IMR-90 (cell line): ENCODE measurements at regions not wholly inside any gene's neighbourhood (a gene's known extent, or its start where the extent isn't known, plus 50 kb on each side); places are given as distances from the start of the nearest gene placed in this dataset.

ENCODE experiments used
- ATAC-seq: fragments of 200-7000 bp; cut with Tn5 transposase; 2 replicates; pipeline ENCODE4 v1.9.1; 2020; ENCODE audit warnings: low read depth, mild to moderate bottlenecking, moderate library complexity
- BruUV-seq: library from RNA; stranded (reverse); fragments of 400-500 nt; replicated peaks from 2 replicates; lab custom pipeline; 2021; lab: Mats Ljungman, UMichigan
- CTCF ChIA-PET: fragments of 300-600 bp; formaldehyde crosslinking; extraction: SDS; loops from one replicate; lab custom pipeline; 2021; ENCODE audit warnings: antibody characterized with exemption; lab: Yijun Ruan, JAX
- POLR2A ChIA-PET: fragments of 300-600 bp; sonication (Branson Sonifier 250); formaldehyde crosslinking; loops from one replicate; lab custom pipeline; 2022; ENCODE audit warnings: antibody characterized with exemption; ENCODE audit not compliant: unreplicated experiment; lab: Charles Lee
- DNase-seq: peaks from one replicate; pipeline ENCODE4 v3.0.0; 2013
- H2AFZ ChIP-seq: replicated peaks from 2 replicates; pipeline ENCODE3; 2013; ENCODE audit warnings: low read length, mild to moderate bottlenecking; ENCODE audit not compliant: poor library complexity
- H2AK5ac ChIP-seq: 2 replicates; pipeline ENCODE4 v1.6.1; 2013; ENCODE audit warnings: low read depth, low read length, inconsistent platforms
- H2AK9ac ChIP-seq: replicated peaks from 2 replicates; pipeline ENCODE3; 2013; ENCODE audit warnings: mild to moderate bottlenecking, low read depth, low read length, moderate library complexity; ENCODE audit not compliant: poor library complexity
- H2BK120ac ChIP-seq: 2 replicates; pipeline ENCODE4 v1.6.1; 2013; ENCODE audit warnings: low read depth, low read length, inconsistent platforms
- H2BK15ac ChIP-seq: 3 replicates; pipeline ENCODE4 v1.6.1; 2013; ENCODE audit warnings: low read depth, low read length, inconsistent platforms
- H2BK20ac ChIP-seq: 2 replicates; pipeline ENCODE4 v1.6.1; 2013; ENCODE audit warnings: low read depth, mild to moderate bottlenecking, inconsistent platforms, low read length, moderate library complexity
- H2BK5ac ChIP-seq: 2 replicates; pipeline ENCODE4 v1.6.1; 2013; ENCODE audit warnings: mild to moderate bottlenecking, low read depth, low read length, inconsistent platforms; ENCODE audit not compliant: poor library complexity, severe bottlenecking
- H3K14ac ChIP-seq: replicated peaks from 2 replicates; pipeline ENCODE4 v1.6.1; 2013; ENCODE audit warnings: low read depth, low read length, inconsistent platforms
- H3K18ac ChIP-seq: 2 replicates; pipeline ENCODE4 v1.6.1; 2013; ENCODE audit warnings: low read depth, low read length, control low read depth
- H3K23ac ChIP-seq: 2 replicates; pipeline ENCODE4 v1.6.1; 2013; ENCODE audit warnings: low read depth, low read length, inconsistent platforms
- H3K27ac ChIP-seq: 2 replicates; pipeline ENCODE4 v1.5.1; 2013; ENCODE audit warnings: mild to moderate bottlenecking, control low read depth, low read length; ENCODE audit not compliant: insufficient read depth
- H3K27me3 ChIP-seq: 2 replicates; pipeline ENCODE4 v1.6.1; 2013; ENCODE audit warnings: low read length; ENCODE audit not compliant: control insufficient read depth, insufficient read depth
- H3K36me3 ChIP-seq: 2 replicates; pipeline ENCODE4 v1.6.1; 2013; ENCODE audit warnings: low read length, mixed read lengths; ENCODE audit not compliant: control insufficient read depth, insufficient read depth
- H3K4ac ChIP-seq: 2 replicates; pipeline ENCODE4 v1.6.1; 2013; ENCODE audit warnings: low read depth, low read length, inconsistent platforms
- H3K4me1 ChIP-seq: 2 replicates; pipeline ENCODE4 v1.6.1; 2013; ENCODE audit warnings: low read length, mixed read lengths; ENCODE audit not compliant: control insufficient read depth, insufficient read depth
- H3K4me2 ChIP-seq: 2 replicates; pipeline ENCODE4 v1.6.1; 2013; ENCODE audit warnings: low read depth, mild to moderate bottlenecking, control low read depth, low read length, moderate library complexity
- H3K4me3 ChIP-seq: 2 replicates; pipeline ENCODE4 v1.5.1; 2013; ENCODE audit warnings: low read depth, mild to moderate bottlenecking, control low read depth, low read length, moderate library complexity; ENCODE audit not compliant: insufficient read depth
- H3K56ac ChIP-seq: 2 replicates; pipeline ENCODE4 v1.6.1; 2013; ENCODE audit warnings: low read length, inconsistent platforms; ENCODE audit not compliant: insufficient read depth; ENCODE audit errors: extremely low read depth
- H3K79me1 ChIP-seq, 2 experiments: 2 replicates each; pipeline ENCODE4 v1.6.1; 2013; ENCODE audit warnings: low read length in 2 of 2, inconsistent platforms in 1 of 2, low read depth in 1 of 2
- H3K9ac ChIP-seq: 2 replicates; pipeline ENCODE4 v1.6.1; 2013; ENCODE audit warnings: low read depth, low read length, control low read depth
- H3K9me1 ChIP-seq: 2 replicates; pipeline ENCODE4 v1.6.1; 2013; ENCODE audit warnings: low read length, inconsistent platforms; ENCODE audit not compliant: insufficient read depth
- H3K9me3 ChIP-seq: 2 replicates; pipeline ENCODE4 v1.6.1; 2013; ENCODE audit warnings: low read length; ENCODE audit not compliant: control insufficient read depth, insufficient read depth
- H4K20me1 ChIP-seq: 2 replicates; pipeline ENCODE4 v1.6.1; 2013; ENCODE audit warnings: low read length, inconsistent platforms; ENCODE audit not compliant: insufficient read depth
- H4K5ac ChIP-seq: 2 replicates; pipeline ENCODE4 v1.6.1; 2013; ENCODE audit warnings: mild to moderate bottlenecking, low read depth, low read length, control low read depth
- H4K8ac ChIP-seq, 2 experiments: 2 replicates each; pipeline ENCODE4 v1.6.1; 2013; ENCODE audit warnings: low read depth in 2 of 2, low read length in 2 of 2, control low read depth in 1 of 2, inconsistent platforms in 1 of 2
- H4K91ac ChIP-seq: 2 replicates; pipeline ENCODE4 v1.6.1; 2013; ENCODE audit warnings: low read depth, low read length, inconsistent platforms; ENCODE audit not compliant: insufficient read depth
- BHLHE40 ChIP-seq: fragments of 150-350 bp; IDR thresholded peaks from 2 replicates; pipeline ENCODE4 v1.6.1; 2016; ENCODE audit warnings: mild to moderate bottlenecking, low read depth, low read length
- CEBPB ChIP-seq: IDR thresholded peaks from 2 replicates; pipeline ENCODE4 v1.6.1; 2012; ENCODE audit warnings: low read depth, low read length, improper control_type of control experiment
- CHD1 ChIP-seq: IDR thresholded peaks from 2 replicates; pipeline ENCODE4 v1.6.1; 2012; ENCODE audit warnings: low read depth, low read length, improper control_type of control experiment
- ELK1 ChIP-seq: fragments of 150-350 bp; IDR thresholded peaks from 2 replicates; pipeline ENCODE4 v1.6.1; 2016; ENCODE audit warnings: low read depth, mild to moderate bottlenecking, low read length, moderate library complexity, borderline replicate concordance
- FOS ChIP-seq: fragments of 150-350 bp; IDR thresholded peaks from 2 replicates; pipeline ENCODE4 v1.6.1; 2016; ENCODE audit warnings: low read depth, low read length
- POLR2A ChIP-seq: IDR thresholded peaks from 2 replicates; pipeline ENCODE4 v1.6.1; 2012; ENCODE audit warnings: mild to moderate bottlenecking, low read depth, low read length
- RCOR1 ChIP-seq: IDR thresholded peaks from 2 replicates; pipeline ENCODE4 v1.6.1; 2012; ENCODE audit warnings: mild to moderate bottlenecking, low read length, improper control_type of control experiment; ENCODE audit not compliant: insufficient replicate concordance
- RFX5 ChIP-seq: IDR thresholded peaks from 2 replicates; pipeline ENCODE4 v1.8.0; 2012; ENCODE audit warnings: low read depth, mild to moderate bottlenecking, low read length, moderate library complexity
- USF2 ChIP-seq: fragments of 150-350 bp; IDR thresholded peaks from 2 replicates; pipeline ENCODE4 v1.6.1; 2017; ENCODE audit warnings: mild to moderate bottlenecking, antibody characterized with exemption, low read length, low read depth
- dilution Hi-C: fragments of 300-500 bp; cut with HindIII; formaldehyde crosslinking; loops from one replicate; pipeline ENCODE4 v1.14.3; 2018; ENCODE audit warnings: low sequenced_read_pairs; ENCODE audit not compliant: unreplicated experiment
- in situ Hi-C: fragments of 300-500 bp; cut with MboI; formaldehyde crosslinking; loops from 3 replicates; pipeline ENCODE4 v1.14.3; 2019; ENCODE audit warnings: low sequenced_read_pairs, inconsistent platforms, mixed read lengths
- intact Hi-C: fragments of 100-400 bp; cut with micrococcal nuclease; formaldehyde crosslinking; loops from 2 replicates; pipeline ENCODE4 v1.10.0; 2022

- Histone ChIP-seq H3K18ac (no peak overlapping the region), H2BK5ac (no peak overlapping the region), H3K9me3 (peaks cover 6% of the 10 kb centered on the region; the same call in 1 of the 2 replicates), H3K27me3 (no peaks in the 10 kb centered on the region), H2BK120ac (no peak overlapping the region), H3K9ac (no peak overlapping the region), H4K8ac (no peak overlapping the region), H3K27ac (no peak overlapping the region), H3K14ac (no peak overlapping the region), H4K20me1 (no peaks in the 10 kb centered on the region), H3K4ac (no peak overlapping the region), H3K4me1 (no peaks in the 10 kb centered on the region), H2AFZ (no peak overlapping the region), H3K4me3 (no peak overlapping the region), H3K23ac (no peak overlapping the region), H4K5ac (no peak overlapping the region), H3K9me1 (no peaks in the 10 kb centered on the region), H3K4me2 (no peak overlapping the region), H4K91ac (no peak overlapping the region), H3K79me1 (no peaks in the 10 kb centered on the region), H2BK15ac (no peak overlapping the region), H3K36me3 (no peaks in the 10 kb centered on the region), H3K56ac (no peak overlapping the region), H2BK20ac (no peak overlapping the region), H2AK9ac (no peak overlapping the region), H2AK5ac (no peak overlapping the region)
- DNase-seq (no peak), ATAC-seq (no peak)
- dilution Hi-C loops = no loop called here
- in situ Hi-C loops = no loop called here
- POLR2A ChIA-PET = no interaction called here
- TF ChIP-seq POLR2A (no peak), RFX5 (no peak), CEBPB (no peak), ELK1 (no peak), CHD1 (no peak), USF2 (no peak), BHLHE40 (no peak), RCOR1 (no peak), FOS (no peak)
- intact Hi-C loops = loop anchor here (5.0 kb wide), 1 partner anchor 52 kb away; no protein-coding TSS in a partner anchor
- no TSS peak for BruUV-seq
- CTCF ChIA-PET = no interaction called here
These were observed 237.3 kb upstream of the STS start for GRCh38 chrX:6910218-6910617.
